Smooth muscle cell (in vitro differentiated cells): ENCODE measurements at regions not wholly inside any gene's neighbourhood (a gene's known extent, or its start where the extent isn't known, plus 50 kb on each side); places are given as distances from the start of the nearest gene placed in this dataset.

ENCODE experiments used
- DNase-seq: peaks from one replicate; lab custom pipeline; 2025; ENCODE audit not compliant: unreplicated experiment; lab: John Stamatoyannopoulos, UW
- H2AFZ ChIP-seq: fragments of 200-600 bp; sonication (generic); 2 replicates; pipeline ENCODE4 v1.6.0; 2016; ENCODE audit warnings: antibody characterized with exemption, low read depth, mild to moderate bottlenecking
- H3F3A ChIP-seq: fragments of 200-600 bp; sonication (generic); 2 replicates; pipeline ENCODE4 v1.6.0; 2017; ENCODE audit warnings: antibody characterized with exemption, low read depth
- H3K27ac ChIP-seq: fragments of 200-600 bp; sonication (generic); 2 replicates; pipeline ENCODE4 v1.5.1; 2016; ENCODE audit warnings: low read depth, mild to moderate bottlenecking
- H3K27me3 ChIP-seq: fragments of 200-600 bp; sonication (generic); 2 replicates; pipeline ENCODE4 v1.6.1; 2016; ENCODE audit warnings: low read depth, mild to moderate bottlenecking
- H3K36me3 ChIP-seq: fragments of 200-600 bp; sonication (generic); 2 replicates; pipeline ENCODE4 v1.5.1; 2016; ENCODE audit warnings: low read depth
- H3K4me1 ChIP-seq: fragments of 200-600 bp; sonication (generic); 2 replicates; pipeline ENCODE4 v1.5.1; 2016; ENCODE audit warnings: low read depth
- H3K4me2 ChIP-seq: fragments of 200-600 bp; sonication (generic); 2 replicates; pipeline ENCODE4 v1.6.0; 2016; ENCODE audit warnings: mild to moderate bottlenecking
- H3K4me3 ChIP-seq: fragments of 200-600 bp; sonication (generic); 2 replicates; pipeline ENCODE4 v1.5.1; 2016; ENCODE audit warnings: mild to moderate bottlenecking
- H3K79me2 ChIP-seq: fragments of 200-600 bp; sonication (generic); 2 replicates; pipeline ENCODE4 v1.6.0; 2016; ENCODE audit warnings: low read depth, mild to moderate bottlenecking
- H3K9ac ChIP-seq: fragments of 200-600 bp; sonication (generic); 2 replicates; pipeline ENCODE4 v1.6.0; 2016; ENCODE audit warnings: low read depth
- H3K9me3 ChIP-seq: fragments of 200-600 bp; sonication (generic); replicated peaks from 2 replicates; pipeline ENCODE4 v1.5.1; 2016; ENCODE audit warnings: low read depth
- H4K20me1 ChIP-seq: fragments of 200-600 bp; sonication (generic); 2 replicates; pipeline ENCODE4 v1.6.0; 2016; ENCODE audit warnings: low read depth
- WGBS: methylation state at CpG from one replicate; pipeline ENCODE4 v1.1.7; 2016; ENCODE audit warnings: low lambda C conversion rate; 5-methylcytosine and 5-hydroxymethylcytosine counted together
- TF ChIP-seq, protein P1 (sequence below): fragments of 200-600 bp; sonication (generic); IDR thresholded peaks from 2 replicates; pipeline ENCODE4 v1.5.1; 2017; ENCODE audit warnings: borderline replicate concordance, mild to moderate bottlenecking, antibody characterized with exemption; ENCODE audit not compliant: insufficient read depth, poor library complexity, severe bottlenecking

DNA sequence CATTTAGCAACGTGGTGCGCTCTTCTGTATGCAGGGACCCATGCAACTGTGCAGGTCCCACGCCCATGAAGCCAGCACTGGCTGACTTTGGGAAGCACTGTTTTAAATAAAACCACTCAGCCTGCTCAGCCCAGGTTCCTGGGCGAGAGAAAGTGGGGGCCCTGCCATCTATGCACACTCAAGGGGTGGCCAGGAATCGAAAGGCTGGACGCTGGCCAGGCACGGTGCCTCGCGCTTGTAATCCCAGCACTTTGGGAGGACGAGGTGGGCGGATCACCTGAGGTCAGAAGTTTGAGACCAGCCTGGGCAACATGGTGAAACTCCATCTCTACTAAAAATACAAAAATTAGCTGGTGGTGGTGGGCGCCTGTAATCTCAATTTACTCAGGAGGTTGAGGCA lies 179.9 kb upstream of the TBX3 start:
- no peak overlapping the region for H3K4me3 ChIP-seq
- peaks cover 11% of the 10 kb centered on the region for H3K4me1 ChIP-seq
- H3K9ac ChIP-seq, result no peak overlapping the region
- H3K9me3 ChIP-seq, result no peaks in the 10 kb centered on the region
- no peaks in the 10 kb centered on the region for H3K27me3 ChIP-seq
- no peaks in the 10 kb centered on the region for H3K79me2 ChIP-seq
- no peak overlapping the region for H3K27ac ChIP-seq
- no peak overlapping the region for H3K4me2 ChIP-seq
- peaks cover 5% of the 10 kb centered on the region for H3F3A ChIP-seq
- H4K20me1 ChIP-seq, result no peaks in the 10 kb centered on the region
- TF ChIP-seq, protein P1, sequence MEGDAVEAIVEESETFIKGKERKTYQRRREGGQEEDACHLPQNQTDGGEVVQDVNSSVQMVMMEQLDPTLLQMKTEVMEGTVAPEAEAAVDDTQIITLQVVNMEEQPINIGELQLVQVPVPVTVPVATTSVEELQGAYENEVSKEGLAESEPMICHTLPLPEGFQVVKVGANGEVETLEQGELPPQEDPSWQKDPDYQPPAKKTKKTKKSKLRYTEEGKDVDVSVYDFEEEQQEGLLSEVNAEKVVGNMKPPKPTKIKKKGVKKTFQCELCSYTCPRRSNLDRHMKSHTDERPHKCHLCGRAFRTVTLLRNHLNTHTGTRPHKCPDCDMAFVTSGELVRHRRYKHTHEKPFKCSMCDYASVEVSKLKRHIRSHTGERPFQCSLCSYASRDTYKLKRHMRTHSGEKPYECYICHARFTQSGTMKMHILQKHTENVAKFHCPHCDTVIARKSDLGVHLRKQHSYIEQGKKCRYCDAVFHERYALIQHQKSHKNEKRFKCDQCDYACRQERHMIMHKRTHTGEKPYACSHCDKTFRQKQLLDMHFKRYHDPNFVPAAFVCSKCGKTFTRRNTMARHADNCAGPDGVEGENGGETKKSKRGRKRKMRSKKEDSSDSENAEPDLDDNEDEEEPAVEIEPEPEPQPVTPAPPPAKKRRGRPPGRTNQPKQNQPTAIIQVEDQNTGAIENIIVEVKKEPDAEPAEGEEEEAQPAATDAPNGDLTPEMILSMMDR, result no peak
- no peaks in the 10 kb centered on the region for H3K36me3 ChIP-seq
- WGBS, result 96% methylated on average over 12 of the region's 12 CpGs
- H2AFZ ChIP-seq, result no peak overlapping the region
- no peak for DNase-seq

DNA sequence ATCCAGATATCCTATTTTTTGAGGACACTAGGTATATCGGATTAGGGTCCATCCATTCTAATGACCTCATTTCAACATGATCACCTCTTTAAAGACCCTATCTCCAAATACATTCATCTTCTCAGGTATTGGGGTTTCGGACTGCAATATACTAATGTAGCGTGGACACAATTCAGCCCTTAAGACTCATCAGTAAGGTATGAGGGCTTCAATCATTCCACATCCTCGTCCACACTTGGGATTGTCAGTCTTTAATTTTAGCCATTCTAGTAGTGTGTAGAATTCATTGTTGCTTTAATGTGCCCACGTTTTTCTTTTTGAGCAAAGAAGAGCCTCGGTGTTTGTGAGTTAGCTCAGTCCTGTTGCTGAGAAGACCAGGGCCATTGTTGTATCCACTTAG lies 177.0 kb upstream of the TBX3 start:
- WGBS, result 95% methylated on average over 6 of the region's 6 CpGs
- Histone ChIP-seq H3K9me3 (no peaks in the 10 kb centered on the region), H2AFZ (no peak overlapping the region), H3K27me3 (no peaks in the 10 kb centered on the region), H3K4me2 (no peak overlapping the region), H3K9ac (no peak overlapping the region), H3K36me3 (no peaks in the 10 kb centered on the region), H3K79me2 (no peaks in the 10 kb centered on the region), H3K4me1 (peaks cover 11% of the 10 kb centered on the region), H3K4me3 (no peak overlapping the region), H3F3A (no peaks in the 10 kb centered on the region), H4K20me1 (no peaks in the 10 kb centered on the region), H3K27ac (no peak overlapping the region)
- TF ChIP-seq, protein P1, result no peak
- DNase-seq, result no peak

DNA sequence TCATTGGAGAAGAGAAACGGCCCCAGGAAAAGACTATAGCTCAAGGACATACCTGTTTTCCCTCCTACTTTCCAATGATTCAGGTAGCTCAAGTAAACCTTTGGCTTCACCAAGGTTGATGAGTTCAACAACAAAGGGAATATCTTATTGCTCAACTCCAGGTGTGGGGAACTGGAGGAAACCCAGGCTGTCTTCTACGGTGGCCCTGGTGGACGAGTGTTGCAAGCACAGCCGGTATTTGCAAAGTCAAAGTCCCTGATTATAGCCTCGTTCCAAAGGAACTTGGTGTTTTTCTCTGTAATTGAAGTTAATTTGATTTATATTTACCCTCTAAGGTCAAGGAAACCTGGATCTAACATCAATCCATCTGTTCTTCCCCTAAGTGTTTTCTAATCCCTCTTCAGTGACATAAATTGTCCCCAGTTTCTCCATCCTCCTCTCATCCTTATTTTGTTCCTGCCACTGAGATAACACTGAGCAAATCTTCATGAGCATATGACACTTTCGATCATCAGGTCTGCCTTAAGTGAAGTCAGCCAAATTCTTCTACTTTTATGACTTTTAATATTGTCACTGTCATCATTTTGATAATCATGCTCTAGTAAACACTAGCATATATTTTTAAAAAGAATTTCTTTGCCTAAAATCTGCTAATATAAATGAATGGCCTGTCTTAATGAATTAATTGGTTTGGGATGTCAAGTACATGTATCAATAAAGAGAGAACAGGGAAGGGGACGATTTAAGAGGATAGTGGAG lies 174.6 kb upstream of the TBX3 start:
- H3K27ac ChIP-seq, result no peak overlapping the region

More for the DNA sequence above, 174.6 kb upstream of the TBX3 start:
- no peak for DNase-seq
- no peaks in the 10 kb centered on the region for H3K36me3 ChIP-seq
- H3F3A ChIP-seq, result no peaks in the 10 kb centered on the region
- H3K79me2 ChIP-seq, result no peaks in the 10 kb centered on the region
- no peaks in the 10 kb centered on the region for H4K20me1 ChIP-seq
- TF ChIP-seq, protein P1, result no peak
- H3K9ac ChIP-seq, result no peak overlapping the region
- no peaks in the 10 kb centered on the region for H3K9me3 ChIP-seq
- H3K27me3 ChIP-seq, result no peaks in the 10 kb centered on the region
- no peak overlapping the region for H3K4me2 ChIP-seq
- no peak overlapping the region for H3K4me3 ChIP-seq
- no peak overlapping the region for H2AFZ ChIP-seq
- 73% methylated on average over 7 of the region's 7 CpGs for WGBS
- no peaks in the 10 kb centered on the region for H3K4me1 ChIP-seq
